IPS-15b (cell line): ENCODE measurements at regions not wholly inside any gene's neighbourhood (a gene's known extent, or its start where the extent isn't known, plus 50 kb on each side); places are given as distances from the start of the nearest gene placed in this dataset.

Experiments used
- H3K27me3 ChIP-seq: one replicate; pipeline ENCODE4 v1.6.1; 2013; ENCODE audit warnings: low read length; ENCODE audit not compliant: control insufficient read depth, insufficient read depth
- H3K36me3 ChIP-seq: one replicate; pipeline ENCODE4 v1.6.1; 2013; ENCODE audit warnings: low read length; ENCODE audit not compliant: control insufficient read depth, insufficient read depth
- H3K4me1 ChIP-seq: one replicate; pipeline ENCODE4 v1.6.1; 2013; ENCODE audit warnings: mild to moderate bottlenecking, low read length; ENCODE audit not compliant: control insufficient read depth, insufficient read depth
- H3K4me3 ChIP-seq: one replicate; pipeline ENCODE4 v1.5.1; 2013; ENCODE audit warnings: low read depth, low read length
- H3K9ac ChIP-seq: one replicate; pipeline ENCODE4 v1.6.1; 2013; ENCODE audit warnings: low read depth, mild to moderate bottlenecking, low read length
- H3K9me3 ChIP-seq: one replicate; pipeline ENCODE4 v1.6.1; 2013; ENCODE audit warnings: mild to moderate bottlenecking, low read length; ENCODE audit not compliant: control insufficient read depth, insufficient read depth

DNA sequence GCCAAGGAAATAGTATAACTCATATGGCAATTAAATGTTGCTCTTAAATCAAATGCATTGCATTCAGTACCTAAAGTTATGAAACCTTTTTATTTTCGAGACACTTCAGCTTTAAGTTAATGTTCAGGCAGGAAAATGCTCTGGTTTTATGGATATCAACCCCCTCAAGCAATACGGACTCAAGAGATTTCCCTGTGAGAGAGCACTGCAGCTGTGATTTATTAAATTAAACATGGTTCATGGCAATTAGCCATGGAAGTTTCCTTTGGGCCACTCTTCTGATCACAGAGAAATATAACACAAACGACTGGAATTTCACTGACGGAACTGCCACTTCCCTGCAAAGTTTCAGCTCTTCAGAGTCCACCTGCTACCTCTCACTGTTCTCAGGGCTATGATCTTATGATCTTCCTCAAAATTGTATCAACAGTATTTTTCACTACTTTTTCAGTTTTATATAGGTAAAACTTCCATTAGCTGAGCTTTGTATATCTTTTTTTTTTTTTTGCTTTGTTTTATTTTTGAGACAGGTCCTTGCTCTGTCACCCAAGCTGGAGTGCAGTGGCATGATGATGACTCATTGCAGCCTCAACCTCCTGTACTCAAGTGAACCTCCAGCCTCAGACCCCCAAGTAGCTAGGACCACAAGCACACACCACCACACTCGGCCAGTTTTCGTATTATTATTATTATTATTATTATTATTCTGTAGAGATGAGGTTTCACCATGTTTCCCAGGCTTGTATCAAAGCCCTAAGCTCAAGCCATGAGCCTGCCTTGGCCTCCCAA, 923.1 kb upstream of the TMPRSS15 start:
- Histone ChIP-seq H3K9ac (no peak overlapping the region), H3K27me3 (no peaks in the 10 kb centered on the region), H3K4me3 (no peak overlapping the region), H3K4me1 (peaks cover under 1% of the 10 kb centered on the region), H3K36me3 (no peaks in the 10 kb centered on the region), H3K9me3 (no peaks in the 10 kb centered on the region)

DNA sequence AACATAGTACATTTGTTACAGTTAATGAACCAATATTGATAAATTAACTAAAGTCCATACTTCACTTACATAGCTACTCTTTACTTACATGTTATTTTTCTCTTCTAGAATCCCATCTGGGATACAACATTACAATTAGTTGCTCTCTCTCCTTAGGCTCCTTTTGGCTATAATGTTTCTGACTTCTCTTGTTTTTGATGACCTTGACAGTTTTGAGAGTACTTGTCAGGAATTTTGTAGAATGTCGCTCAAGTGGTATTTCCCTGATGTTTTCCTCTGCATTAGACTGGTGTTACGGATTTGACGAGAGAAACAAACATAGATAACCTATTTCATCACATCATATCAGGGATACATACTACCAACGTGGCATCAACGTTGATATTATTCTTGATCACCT, 925.4 kb upstream of the TMPRSS15 start:
- Histone ChIP-seq H3K4me1 (no peaks in the 10 kb centered on the region), H3K27me3 (no peaks in the 10 kb centered on the region), H3K9ac (no peak overlapping the region), H3K9me3 (no peaks in the 10 kb centered on the region), H3K36me3 (no peaks in the 10 kb centered on the region), H3K4me3 (no peak overlapping the region)

DNA sequence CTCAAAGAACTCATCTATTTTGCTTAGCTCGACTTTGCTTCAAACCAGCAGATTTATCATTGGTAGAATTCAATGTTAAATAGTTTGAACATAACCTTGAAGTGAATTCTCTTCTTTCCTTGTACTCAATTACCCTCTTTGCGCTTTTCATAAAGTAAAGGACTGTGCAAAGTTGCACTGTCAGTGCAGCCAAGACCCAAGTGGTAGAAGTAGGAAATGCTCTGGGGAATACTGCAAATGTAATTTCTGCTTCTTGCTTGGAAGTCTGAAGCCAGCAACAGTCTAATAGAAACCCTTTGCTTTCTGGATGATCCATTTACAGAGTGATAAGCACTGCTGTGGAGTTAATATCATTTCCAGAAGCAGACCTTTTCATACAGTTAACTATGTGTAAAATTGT, 936.7 kb upstream of the TMPRSS15 start:
- Histone ChIP-seq H3K27me3 (no peaks in the 10 kb centered on the region), H3K36me3 (no peaks in the 10 kb centered on the region), H3K4me1 (no peaks in the 10 kb centered on the region), H3K9ac (no peak overlapping the region), H3K4me3 (no peak overlapping the region), H3K9me3 (no peaks in the 10 kb centered on the region)

DNA sequence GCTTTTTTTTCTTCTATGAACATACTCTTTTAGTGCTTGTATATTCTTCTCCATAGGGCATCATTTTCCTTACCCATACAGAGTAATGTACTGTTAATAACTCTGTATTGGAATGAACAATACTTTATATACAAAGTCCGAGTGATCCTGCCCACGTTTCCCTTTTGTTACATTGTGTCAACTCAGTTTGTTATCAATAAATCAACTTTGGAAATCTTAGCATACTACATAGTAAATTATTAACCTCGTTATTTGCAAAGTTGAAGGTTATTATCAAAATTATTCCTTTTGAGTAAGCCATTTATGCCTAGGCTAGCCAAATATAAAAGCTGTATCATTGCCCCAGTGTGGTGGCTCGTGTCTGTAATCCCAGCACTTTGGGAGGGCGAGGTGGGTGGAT, 937.4 kb upstream of the TMPRSS15 start:
- no peaks in the 10 kb centered on the region for H3K27me3 ChIP-seq
- H3K9me3 ChIP-seq: no peaks in the 10 kb centered on the region
- no peak overlapping the region for H3K9ac ChIP-seq
- no peaks in the 10 kb centered on the region for H3K36me3 ChIP-seq
- no peaks in the 10 kb centered on the region for H3K4me1 ChIP-seq
- H3K4me3 ChIP-seq: no peak overlapping the region

GRCh38 chr21:19343711-19344110, 940.1 kb upstream of the TMPRSS15 start:
- Histone ChIP-seq H3K36me3 (no peaks in the 10 kb centered on the region), H3K9ac (no peak overlapping the region), H3K27me3 (no peaks in the 10 kb centered on the region), H3K4me3 (no peak overlapping the region), H3K4me1 (no peaks in the 10 kb centered on the region), H3K9me3 (no peaks in the 10 kb centered on the region)

GRCh38 chr21:19350286-19350685, 946.7 kb upstream of the TMPRSS15 start:
- Histone ChIP-seq H3K27me3 (no peaks in the 10 kb centered on the region), H3K4me3 (no peak overlapping the region), H3K36me3 (no peaks in the 10 kb centered on the region), H3K4me1 (no peaks in the 10 kb centered on the region), H3K9ac (no peak overlapping the region), H3K9me3 (no peaks in the 10 kb centered on the region)

- no peak overlapping the region for H3K4me3 ChIP-seq
Measured at GRCh38 chr21:19353256-19353655, 949.7 kb upstream of the TMPRSS15 start.

GRCh38 chr21:19368944-19369343, 965.4 kb upstream of the TMPRSS15 start:
- H3K4me1 ChIP-seq: no peaks in the 10 kb centered on the region
- no peaks in the 10 kb centered on the region for H3K9me3 ChIP-seq
- H3K36me3 ChIP-seq: no peaks in the 10 kb centered on the region
- H3K27me3 ChIP-seq: no peaks in the 10 kb centered on the region
- no peak overlapping the region for H3K9ac ChIP-seq
- no peak overlapping the region for H3K4me3 ChIP-seq

More at GRCh38 chr21:19353256-19353655, 949.7 kb upstream of the TMPRSS15 start:
- Histone ChIP-seq H3K4me1 (no peaks in the 10 kb centered on the region), H3K27me3 (no peaks in the 10 kb centered on the region), H3K9ac (no peak overlapping the region), H3K9me3 (no peaks in the 10 kb centered on the region), H3K36me3 (no peaks in the 10 kb centered on the region)

GRCh38 chr21:19392390-19392789, 988.8 kb upstream of the TMPRSS15 start:
- Histone ChIP-seq H3K9ac (no peak overlapping the region), H3K9me3 (no peaks in the 10 kb centered on the region), H3K4me3 (no peak overlapping the region), H3K27me3 (no peaks in the 10 kb centered on the region), H3K4me1 (no peaks in the 10 kb centered on the region), H3K36me3 (no peaks in the 10 kb centered on the region)

DNA sequence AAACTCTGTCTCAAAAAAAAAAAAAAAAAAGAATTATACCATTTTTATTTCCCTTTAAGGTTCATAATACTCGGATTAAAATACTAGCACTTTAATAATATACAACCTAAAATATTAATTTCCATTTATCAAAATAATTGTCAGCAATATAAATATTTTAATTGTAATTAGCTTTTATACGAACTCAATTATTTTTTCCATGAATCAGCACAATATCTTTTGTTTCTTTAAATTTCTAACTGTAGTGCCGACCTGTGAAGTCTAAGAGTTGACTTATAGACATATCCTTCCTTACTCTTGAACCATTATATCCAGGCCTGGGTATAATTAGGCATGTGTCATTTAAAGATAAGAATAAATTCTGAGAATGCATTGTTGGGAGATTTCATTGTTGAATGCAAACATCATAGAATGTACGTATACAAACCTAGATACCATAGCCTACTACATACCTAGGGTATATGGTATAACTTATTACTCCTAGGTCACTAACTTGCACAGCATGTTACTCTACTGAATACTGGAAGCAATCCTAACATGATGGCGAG, 996.7 kb upstream of the TMPRSS15 start:
- Histone ChIP-seq H3K27me3 (no peaks in the 10 kb centered on the region), H3K4me1 (no peaks in the 10 kb centered on the region), H3K36me3 (no peaks in the 10 kb centered on the region), H3K4me3 (no peak overlapping the region), H3K9me3 (no peaks in the 10 kb centered on the region), H3K9ac (no peak overlapping the region)

- Histone ChIP-seq H3K9me3 (no peaks in the 10 kb centered on the region), H3K27me3 (no peaks in the 10 kb centered on the region), H3K4me1 (no peaks in the 10 kb centered on the region), H3K4me3 (no peak overlapping the region), H3K9ac (no peak overlapping the region), H3K36me3 (no peaks in the 10 kb centered on the region)
Measured at GRCh38 chr21:19402870-19403269, 999.3 kb upstream of the TMPRSS15 start.

DNA sequence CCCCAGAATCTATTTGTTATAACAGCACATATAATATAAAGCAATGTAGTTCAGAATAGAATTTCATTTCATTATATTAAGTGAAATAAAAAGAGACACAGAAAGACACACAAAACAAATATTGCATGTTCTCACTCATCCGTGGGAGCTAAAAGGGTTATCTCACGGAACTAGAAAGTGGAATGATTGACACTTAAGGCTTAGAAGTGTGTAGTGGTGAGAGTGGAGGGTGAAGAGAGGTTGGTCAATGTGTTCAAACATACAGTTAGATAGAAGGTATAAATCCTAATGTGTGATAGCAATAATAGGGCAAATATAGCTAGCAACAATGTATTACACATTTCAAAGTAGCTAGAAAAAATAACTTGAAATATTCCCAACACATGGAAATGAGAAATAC, 1001.7 kb upstream of the TMPRSS15 start:
- Histone ChIP-seq H3K4me3 (no peak overlapping the region), H3K4me1 (no peaks in the 10 kb centered on the region), H3K36me3 (no peaks in the 10 kb centered on the region), H3K9ac (no peak overlapping the region), H3K27me3 (no peaks in the 10 kb centered on the region), H3K9me3 (no peaks in the 10 kb centered on the region)
